Motor neuron (in vitro differentiated cells): ENCODE measurements at regions not wholly inside any gene's neighbourhood (a gene's known extent, or its start where the extent isn't known, plus 50 kb on each side); places are given as distances from the start of the nearest gene placed in this dataset.
A peak's percentile ranks its signal among the peaks of the same experiment; 100 is the strongest.

Source experiments
- ATAC-seq, 8 experiments: fragments of 200-7000 bp; cut with Tn5 transposase; replicated peaks in 6 of 8; 2 replicates each; pipeline ENCODE4 v1.8.0; 2021; ENCODE audit warnings: mild to moderate bottlenecking in 8 of 8, moderate library complexity in 8 of 8
- H3K27ac ChIP-seq, 2 donors: fragments of 250-450 bp; sonication (Bioruptor Pico); 2 replicates each; pipeline ENCODE4 v1.9.0; 2021; ENCODE audit warnings: antibody characterized with exemption in 2 of 2, mild to moderate bottlenecking in 2 of 2, moderate library complexity in 1 of 2
- H3K4me1 ChIP-seq, 2 donors: fragments of 250-450 bp; sonication (Bioruptor Pico); replicated peaks in 1 of 2; 2 replicates each; pipeline ENCODE4 v1.6.1; 2021; ENCODE audit warnings: antibody characterized with exemption in 2 of 2, mild to moderate bottlenecking in 2 of 2, moderate library complexity in 1 of 2
- H3K4me3 ChIP-seq, 5 donors: fragments of 250-450 bp; sonication (Bioruptor Pico); 2 replicates each; pipeline ENCODE4 v1.9.0; 2021; ENCODE audit warnings: antibody characterized with exemption in 5 of 5, mild to moderate bottlenecking in 5 of 5, moderate library complexity in 4 of 5
- WGBS, 10 experiments: fragments of 450-650 bp; shearing (Covaris generic); methylation state at CpG; one replicate each; pipeline ENCODE4 v1.0.0; 2022; 5-methylcytosine and 5-hydroxymethylcytosine counted together
- in situ Hi-C, 9 experiments: fragments of 400-800 bp; cut with MboI; loops; one replicate each; pipeline ENCODE4 v1.15.0; 2021; ENCODE audit warnings: low sequenced_read_pairs in 9 of 9, low pct_unique_long_range_greater_than_20kb in 2 of 9; ENCODE audit not compliant: unreplicated experiment in 9 of 9

DNA sequence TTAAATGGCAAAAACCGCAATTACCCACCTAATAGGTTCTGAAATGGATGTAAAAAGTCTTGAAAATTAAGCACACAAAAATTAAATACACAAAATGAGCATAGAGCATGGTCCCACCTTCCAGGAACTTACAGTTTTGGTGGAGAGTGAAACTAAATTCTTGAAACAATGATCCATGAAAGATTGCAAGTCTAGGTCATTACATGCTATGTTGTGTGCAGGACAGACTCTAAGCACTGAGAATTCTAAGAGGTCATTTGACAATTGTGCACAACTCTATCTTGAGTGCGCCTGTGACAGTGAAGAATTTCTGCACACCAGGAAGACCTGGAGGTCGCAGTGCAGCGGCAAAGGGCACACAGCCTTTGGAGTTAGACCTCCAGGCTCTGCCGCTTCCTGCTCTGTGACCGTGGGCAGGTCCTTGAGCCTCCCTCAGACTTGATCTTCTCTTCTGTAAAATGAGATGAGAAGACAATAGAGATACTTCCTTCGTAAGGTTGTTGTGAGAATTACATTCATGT lies 153.3 kb upstream of the TPM1 start:
- in situ Hi-C loops, result no loop called here
- ATAC-seq, result no peak
- WGBS, 10 experiments, result 67 to 100% (median 90%) methylated on average over 1 to 5 of the region's 7 CpGs; no CpG with 5 or more reads in 1 of the 10 experiments

GRCh38 chr15:62889734-62890505 lies 152.6 kb upstream of the TPM1 start:
- Histone ChIP-seq H3K4me3 (no peak overlapping the region), H3K27ac (no peak overlapping the region), H3K4me1 (peaks cover 14 to 20% of the 10 kb centered on the region in 2 donors)
- WGBS, 10 experiments, result 22 to 95% (median 73%) methylated on average over 1 to 5 of the region's 5 CpGs
- ATAC-seq, result peak in 1 of 8 experiments; percentile 47
- in situ Hi-C loops, result no loop called here

More for the DNA sequence above, 153.3 kb upstream of the TPM1 start:
- Histone ChIP-seq H3K4me3 (no peak overlapping the region), H3K4me1 (peaks cover 17 to 21% of the 10 kb centered on the region in 2 donors), H3K27ac (no peak overlapping the region)

DNA sequence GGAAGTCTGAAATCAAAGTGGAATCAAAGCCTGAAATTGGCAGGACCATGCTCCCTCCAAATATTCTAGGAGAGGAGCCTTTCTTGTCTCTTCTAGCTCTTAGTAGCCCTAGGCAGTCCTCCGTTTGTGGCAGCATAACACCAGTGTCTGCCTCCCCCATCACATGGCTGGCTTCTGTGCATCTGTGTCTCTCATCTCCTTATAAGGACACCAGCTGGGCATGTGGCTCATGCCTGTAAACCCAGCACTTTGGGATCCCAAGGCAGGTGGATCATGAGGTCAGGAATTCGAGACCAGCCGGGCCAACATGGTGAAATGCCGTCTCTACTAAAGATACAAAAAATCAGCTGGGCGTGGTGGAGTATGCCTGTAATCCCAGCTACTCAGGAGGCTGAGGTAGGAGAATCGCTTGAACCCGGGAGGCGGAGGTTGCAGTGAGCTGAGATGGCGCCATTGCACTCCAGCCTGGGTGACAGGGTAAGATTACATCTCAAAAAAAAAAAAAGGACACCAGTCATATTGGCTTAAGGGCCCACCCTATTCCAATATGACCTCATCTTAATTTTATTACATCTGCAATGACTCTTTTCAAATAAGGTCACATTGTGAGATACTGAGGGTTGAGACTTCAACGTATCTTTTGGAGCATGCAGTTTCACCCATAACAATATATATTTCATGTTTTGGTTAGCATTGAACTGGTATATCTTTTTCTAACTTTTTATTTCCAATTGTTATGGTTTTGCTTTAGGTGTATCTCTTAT lies 148.0 kb upstream of the TPM1 start:
- in situ Hi-C loops, result no loop called here
- Histone ChIP-seq H3K4me1 (peaks cover 8 to 9% of the 10 kb centered on the region in 2 donors), H3K4me3 (no peak overlapping the region), H3K27ac (no peak overlapping the region)
- no peak for ATAC-seq
- 67 to 100% (median 93%) methylated on average over 1 to 8 of the region's 10 CpGs for WGBS, 10 experiments

DNA sequence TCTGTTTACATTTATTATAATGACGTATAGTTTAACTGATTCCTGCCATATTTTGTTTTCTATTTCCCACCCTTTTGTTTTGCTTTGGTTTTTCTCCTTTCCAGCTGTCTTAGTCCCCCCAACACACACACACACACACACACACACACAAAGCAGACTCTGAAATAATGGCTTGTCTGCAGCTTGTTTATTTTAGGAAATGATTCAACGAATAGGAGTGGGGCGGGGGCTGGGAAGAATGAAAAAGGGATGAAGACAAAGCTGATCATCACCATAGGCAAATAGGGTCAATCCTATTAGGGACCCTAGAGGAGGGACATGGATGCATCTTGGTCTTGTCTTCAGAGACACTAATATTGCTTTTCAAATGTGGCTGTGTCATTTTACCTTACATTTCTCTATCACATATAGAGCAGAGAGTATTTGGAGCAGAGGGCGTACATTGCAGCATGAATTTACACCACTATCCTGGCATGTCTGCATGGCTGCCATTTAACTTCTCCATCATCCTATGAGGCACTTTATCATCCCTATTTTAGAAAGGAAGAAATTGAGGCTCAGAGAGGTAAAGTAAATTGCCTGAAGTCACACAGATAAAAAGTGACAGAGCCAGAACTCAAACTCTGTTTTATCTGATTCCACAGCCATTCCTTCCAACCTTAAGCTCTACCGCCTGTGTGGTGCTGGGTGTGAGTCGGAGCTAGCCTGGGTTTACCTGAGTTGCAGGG lies 147.2 kb upstream of the TPM1 start:
- ATAC-seq, result no peak
- H3K27ac ChIP-seq, result no peak overlapping the region
- 23 to 89% (median 73%) methylated on average over 3 to 5 of the region's 6 CpGs for WGBS, 10 experiments
- H3K4me3 ChIP-seq, result no peak overlapping the region
- peaks cover 8 to 9% of the 10 kb centered on the region in 2 donors for H3K4me1 ChIP-seq
- in situ Hi-C loops, result no loop called here

DNA sequence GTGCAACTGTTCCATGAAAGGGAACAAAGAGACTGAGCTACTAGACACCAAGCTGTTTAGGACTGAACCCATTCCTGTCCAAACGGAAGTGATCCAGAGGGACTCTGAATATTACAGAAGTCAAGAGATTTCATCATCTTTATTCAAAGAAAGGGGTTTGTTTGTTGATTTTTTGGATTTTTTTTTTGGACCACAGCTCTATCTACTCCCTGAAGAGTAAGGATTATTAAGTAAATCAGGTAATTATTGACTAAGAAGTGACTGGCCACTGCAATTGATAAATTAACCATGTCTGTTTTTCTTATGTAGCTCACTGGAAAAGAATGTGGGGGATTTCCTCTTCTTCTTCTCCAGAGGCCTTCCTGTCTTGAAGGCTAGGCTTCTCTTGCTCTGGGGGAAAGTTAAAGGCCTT lies 146.6 kb upstream of the TPM1 start:
- no peak for ATAC-seq
- H3K4me3 ChIP-seq, result no peak overlapping the region
- in situ Hi-C loops, result no loop called here
- peaks cover 8 to 9% of the 10 kb centered on the region in 2 donors for H3K4me1 ChIP-seq
- WGBS, 10 experiments, result 0 to 100% (median 50%) methylated on average over 1 of the region's 1 CpG; no CpG with 5 or more reads in 4 of the 10 experiments
- H3K27ac ChIP-seq, result no peak overlapping the region

DNA sequence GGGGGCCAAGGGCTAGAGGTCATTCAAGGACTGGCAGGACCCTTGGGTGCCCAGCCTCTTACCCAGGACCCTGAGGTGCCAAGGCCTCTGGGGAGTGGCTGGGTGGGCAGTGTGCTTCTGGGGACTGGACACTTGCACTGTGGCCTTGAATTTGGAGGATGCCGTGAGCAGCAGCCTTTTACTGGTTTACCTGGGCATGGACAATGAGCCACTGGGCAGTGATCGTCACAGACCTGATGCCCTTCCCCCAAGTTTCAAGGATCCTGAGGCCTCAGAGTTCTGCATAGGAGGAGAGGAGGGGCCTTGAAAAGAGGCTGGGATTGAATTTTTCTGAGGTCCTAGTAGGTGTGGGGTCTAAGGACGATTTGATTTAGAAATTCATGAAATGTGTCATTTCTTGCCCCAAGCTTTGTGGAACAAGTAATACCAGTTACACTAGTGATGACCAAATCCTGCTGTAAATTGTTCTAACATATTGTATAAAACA lies 146.1 kb upstream of the TPM1 start:
- ATAC-seq, result peak in 1 of 8 experiments; percentile 4
- in situ Hi-C loops, result no loop called here
- WGBS, 10 experiments, result 60 to 93% (median 71%) methylated on average over 1 to 3 of the region's 3 CpGs; no CpG with 5 or more reads in 6 of the 10 experiments
- Histone ChIP-seq H3K4me3 (no peak overlapping the region), H3K4me1 (peaks cover 8 to 9% of the 10 kb centered on the region in 2 donors), H3K27ac (no peak overlapping the region)

GRCh38 chr15:62896969-62897486 lies 145.5 kb upstream of the TPM1 start:
- no peak overlapping the region for H3K27ac ChIP-seq
- H3K4me3 ChIP-seq, result no peak overlapping the region
- ATAC-seq, result peak; percentile 75 to 96 (median 95)
- WGBS, 10 experiments, result 0 to 65% (median 6%) methylated on average over 2 to 9 of the region's 19 CpGs; no CpG with 5 or more reads in 4 of the 10 experiments
- peaks cover 8 to 12% of the 10 kb centered on the region in 2 donors for H3K4me1 ChIP-seq
- in situ Hi-C loops, result no loop called here

- 60 to 100% (median 91%) methylated on average over 1 to 4 of the region's 8 CpGs; no CpG with 5 or more reads in 6 of the 10 experiments for WGBS, 10 experiments
- in situ Hi-C loops, result no loop called here
- no peak for ATAC-seq
- Histone ChIP-seq H3K4me1 (peaks cover 8 to 13% of the 10 kb centered on the region in 2 donors), H3K4me3 (no peak overlapping the region), H3K27ac (no peak overlapping the region)
These were observed 144.9 kb upstream of the TPM1 start for GRCh38 chr15:62897634-62898033.

- Histone ChIP-seq H3K4me1 (peaks cover 8 to 13% of the 10 kb centered on the region in 2 donors), H3K4me3 (no peak overlapping the region), H3K27ac (no peak overlapping the region)
- ATAC-seq, result no peak
- in situ Hi-C loops, result no loop called here
- WGBS, 10 experiments, result 0 to 100% (median 67%) methylated on average over 1 to 2 of the region's 2 CpGs; no CpG with 5 or more reads in 2 of the 10 experiments
These were observed 143.5 kb upstream of the TPM1 start for GRCh38 chr15:62899090-62899493.

GRCh38 chr15:62900071-62900802 lies 142.3 kb upstream of the TPM1 start:
- in situ Hi-C loops, result no loop called here
- Histone ChIP-seq H3K4me3 (no peak overlapping the region), H3K4me1 (peaks cover 5 to 13% of the 10 kb centered on the region in 2 donors), H3K27ac (no peak overlapping the region)
- ATAC-seq, result no peak
- 38 to 100% (median 89%) methylated on average over 1 to 8 of the region's 11 CpGs for WGBS, 10 experiments

DNA sequence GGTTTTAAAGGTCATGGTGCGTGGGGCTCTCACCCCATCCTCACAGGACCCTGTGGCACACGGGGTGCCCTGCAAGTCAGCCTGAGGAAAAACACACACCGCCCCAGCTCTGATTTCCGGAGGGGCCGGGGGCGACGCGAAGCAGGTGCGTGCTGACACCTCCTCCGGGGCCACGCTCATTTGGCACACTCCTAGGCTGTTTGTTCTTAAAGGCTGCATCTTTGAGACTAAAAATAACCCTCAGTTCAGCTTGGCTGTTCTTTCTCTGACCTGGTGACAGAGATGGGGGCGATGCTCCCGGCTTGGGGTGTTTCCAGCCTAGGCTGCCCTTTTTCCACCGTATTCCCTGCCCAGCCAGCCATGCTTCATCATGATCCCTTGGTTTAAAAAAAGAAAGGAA lies 141.5 kb upstream of the TPM1 start:
- WGBS, 10 experiments, result 60 to 100% (median 80%) methylated on average over 1 to 6 of the region's 14 CpGs; no CpG with 5 or more reads in 5 of the 10 experiments
- H3K4me1 ChIP-seq, result peaks cover 0 to 13% of the 10 kb centered on the region in 2 donors
- in situ Hi-C loops, result no loop called here
- H3K4me3 ChIP-seq, result no peak overlapping the region
- no peak for ATAC-seq
- no peak overlapping the region for H3K27ac ChIP-seq
